ENCODE measurements at regions not wholly inside any gene's neighbourhood (a gene's known extent, or its start where the extent isn't known, plus 50 kb on each side); places are given as distances from the start of the nearest gene placed in this dataset.

DNA sequence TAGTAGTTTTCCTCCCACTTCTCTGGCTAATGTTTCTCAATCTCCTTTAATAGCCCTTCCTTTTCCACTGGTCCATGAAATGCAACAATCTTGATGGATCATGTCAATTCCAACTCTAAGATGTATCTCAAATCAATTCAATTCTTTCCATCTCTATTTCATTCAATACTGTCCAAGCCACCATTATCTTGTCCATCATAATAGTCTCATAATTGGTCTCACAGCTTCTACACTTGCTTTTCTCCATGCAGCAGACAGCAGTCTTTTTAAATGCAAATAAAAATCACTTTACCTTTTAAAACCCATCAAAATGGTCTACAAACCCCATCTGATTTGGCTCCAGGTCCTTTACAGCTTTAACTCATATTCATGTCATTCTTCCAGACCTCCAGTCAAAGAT, 226.6 kb downstream of the EPHA4 start:
- intact Hi-C loops (cut with DNase I): no loop called here
- H3K4me3 ChIP-seq: no peak overlapping the region
- DNase-seq: no peak

GRCh38 chr2:221346411-221346810, 225.7 kb downstream of the EPHA4 start:
- H3K9me3 ChIP-seq: no peaks in the 10 kb centered on the region
- H3K36me3 ChIP-seq: no peaks in the 10 kb centered on the region
- H3K4me3 ChIP-seq: no peak overlapping the region
- 39 to 49% methylated on average over 3 of the region's 3 CpGs for WGBS, 2 donors
- no peak overlapping the region for H3K27ac ChIP-seq
- TF ChIP-seq CTCF (IDR thresholded peaks at IDR 0.05): no peak
- intact Hi-C loops (cut with DNase I): no loop called here
- no peaks in the 10 kb centered on the region for H3K27me3 ChIP-seq
- ATAC-seq (no peak), DNase-seq (peak in 1 of 2 donors; percentile 5)
- H3K4me1 ChIP-seq: no peaks in the 10 kb centered on the region

More for the DNA sequence above, 226.6 kb downstream of the EPHA4 start:
- TF ChIP-seq CTCF (IDR thresholded peaks at IDR 0.05): no peak
- Histone ChIP-seq H3K9me3 (no peaks in the 10 kb centered on the region), H3K36me3 (no peaks in the 10 kb centered on the region), H3K27me3 (no peaks in the 10 kb centered on the region), H3K27ac (no peak overlapping the region), H3K4me1 (no peaks in the 10 kb centered on the region)
- no peak for ATAC-seq

DNA sequence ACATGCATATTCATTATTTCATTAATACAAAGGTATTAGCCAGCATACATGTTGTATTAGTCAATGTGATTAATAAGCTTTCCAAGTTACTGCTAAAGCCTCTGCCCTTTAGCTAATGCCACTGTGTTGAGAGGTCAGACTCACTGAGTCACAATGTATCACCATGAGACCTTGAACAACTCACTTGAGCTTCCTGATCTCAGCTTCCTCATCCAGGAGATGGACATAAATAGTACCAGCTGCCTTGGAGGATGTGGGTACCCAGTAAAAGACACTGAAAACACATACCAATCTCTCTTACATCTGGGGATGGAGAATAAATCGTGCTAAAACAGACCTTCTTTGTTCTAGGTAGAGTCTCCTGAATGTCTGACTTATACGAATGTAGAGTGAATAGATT, 224.6 kb downstream of the EPHA4 start:
- Histone ChIP-seq H3K9me3 (no peaks in the 10 kb centered on the region), H3K4me1 (no peaks in the 10 kb centered on the region), H3K27ac (no peak overlapping the region), H3K4me3 (no peak overlapping the region), H3K36me3 (no peaks in the 10 kb centered on the region), H3K27me3 (no peaks in the 10 kb centered on the region)
- ATAC-seq (no peak), DNase-seq (no peak)
- intact Hi-C loops (cut with DNase I): no loop called here
- no peak for TF ChIP-seq CTCF (IDR thresholded peaks at IDR 0.05)
- WGBS, 2 donors: 85 to 87% methylated on average over 2 of the region's 2 CpGs

DNA sequence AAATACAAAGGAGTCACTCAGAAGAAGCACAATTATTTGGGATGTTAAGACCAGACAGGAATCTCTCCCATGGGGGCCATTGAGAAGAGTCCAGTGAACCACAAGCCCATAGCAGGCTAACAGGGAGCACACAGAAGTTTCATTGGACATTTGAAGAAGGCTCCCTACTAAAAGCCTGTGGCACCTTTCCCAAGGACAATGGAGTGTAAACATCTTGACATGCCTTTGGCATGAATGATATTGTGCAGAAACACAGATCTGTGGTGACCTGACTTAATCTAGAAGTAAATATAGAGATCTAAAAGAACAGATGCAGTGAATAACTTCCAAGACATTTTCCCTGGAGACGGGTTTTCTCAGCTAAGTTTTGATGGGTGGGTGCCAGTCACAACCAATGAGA, 221.5 kb downstream of the EPHA4 start:
- Histone ChIP-seq H3K9me3 (no peaks in the 10 kb centered on the region), H3K27ac (no peak overlapping the region), H3K36me3 (no peaks in the 10 kb centered on the region), H3K4me3 (no peak overlapping the region), H3K27me3 (no peaks in the 10 kb centered on the region), H3K4me1 (peaks cover 0 to 3% (median 0%) of the 10 kb centered on the region in 9 donors)
- TF ChIP-seq CTCF (IDR thresholded peaks at IDR 0.05): no peak
- intact Hi-C loops (cut with DNase I): no loop called here
- ATAC-seq (no peak), DNase-seq (no peak)
- WGBS, 2 donors: 51 to 52% methylated on average over 1 of the region's 1 CpG

- WGBS, 2 donors: 68 to 71% methylated on average over 4 of the region's 4 CpGs
- no peaks in the 10 kb centered on the region for H3K36me3 ChIP-seq
- H3K4me1 ChIP-seq: peaks cover 0 to 7% (median 0%) of the 10 kb centered on the region in 9 donors
- intact Hi-C loops (cut with DNase I): no loop called here
- no peaks in the 10 kb centered on the region for H3K27me3 ChIP-seq
- DNase-seq: no peak
- H3K4me3 ChIP-seq: no peak overlapping the region
- no peak for ATAC-seq
- TF ChIP-seq CTCF (IDR thresholded peaks at IDR 0.05): no peak
- no peak overlapping the region for H3K27ac ChIP-seq
- H3K9me3 ChIP-seq: no peaks in the 10 kb centered on the region
Observed at GRCh38 chr2:221353201-221353600, 218.9 kb downstream of the EPHA4 start.

Data from heart right ventricle (tissue), 16 donors.